ENCODE measurements at regions not wholly inside any gene's neighbourhood (a gene's known extent, or its start where the extent isn't known, plus 50 kb on each side); places are given as distances from the start of the nearest gene placed in this dataset.

- TF ChIP-seq CTCF (IDR thresholded peaks at IDR 0.05; ENCODE audit: low read depth, low read length, missing control alignments) = no peak
- H3K4me3 ChIP-seq (replicated peaks; ENCODE audit: low read depth, low read length) = no peak overlapping the region
- DNase-seq (ENCODE audit: extremely low read depth, low read depth) = no peak
These were observed 60.4 kb upstream of the MBNL2 start for GRCh38 chr13:97161582-97162231.

GRCh38 chr13:97165502-97166425, 56.4 kb upstream of the MBNL2 start:
- no peak for TF ChIP-seq CTCF (IDR thresholded peaks at IDR 0.05; ENCODE audit: low read depth, low read length, missing control alignments)
- H3K4me3 ChIP-seq (replicated peaks; ENCODE audit: low read depth, low read length) = no peak overlapping the region
- no peak for DNase-seq (ENCODE audit: extremely low read depth, low read depth)

- DNase-seq (ENCODE audit: extremely low read depth, low read depth) = no peak
- TF ChIP-seq CTCF (IDR thresholded peaks at IDR 0.05; ENCODE audit: low read depth, low read length, missing control alignments) = no peak
- H3K4me3 ChIP-seq (replicated peaks; ENCODE audit: low read depth, low read length) = no peak overlapping the region
These were observed 51.0 kb upstream of the MBNL2 start for GRCh38 chr13:97171136-97171535.
